ENCODE measurements at regions not wholly inside any gene's neighbourhood (a gene's known extent, or its start where the extent isn't known, plus 50 kb on each side); places are given as distances from the start of the nearest gene placed in this dataset.

DNA sequence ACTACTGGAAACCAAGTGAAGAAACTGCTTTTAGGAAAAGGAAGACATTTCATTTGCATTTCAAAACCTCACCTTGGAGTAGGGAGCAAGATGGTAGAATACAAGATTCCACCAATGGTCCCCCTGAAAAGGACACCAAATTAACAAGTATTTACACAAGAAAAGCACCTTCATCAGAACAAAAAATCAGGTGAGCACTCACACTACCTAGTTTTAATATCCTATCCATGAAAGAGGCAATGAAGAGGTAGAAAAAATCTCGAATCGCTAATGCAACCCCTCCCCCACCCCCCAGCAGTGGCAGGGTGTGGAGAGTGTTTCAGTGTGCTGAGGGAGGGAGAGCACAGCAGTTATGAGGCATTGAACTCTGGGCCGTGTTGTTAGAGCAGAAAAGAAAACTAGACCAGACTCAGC is 1397.0 kb upstream of the C9orf72 start:
- Histone ChIP-seq H3K36me3 (ENCODE audit: control insufficient read depth, insufficient read depth, low read length) (no peaks in the 10 kb centered on the region), H3K27me3 (replicated peaks; ENCODE audit: control insufficient read depth, insufficient read depth, low read length) (no peaks in the 10 kb centered on the region), H3K9me3 (no peaks in the 10 kb centered on the region), H3K4me1 (no peaks in the 10 kb centered on the region), H3K4me3 (ENCODE audit: low read depth, low read length) (no peak overlapping the region)
- H3K4me3 Mint-ChIP-seq (ENCODE audit: unreplicated experiment), result no peak overlapping the region
- no peak for TF ChIP-seq CTCF (IDR thresholded peaks at IDR 0.05; ENCODE audit: insufficient read depth in 1 of 2, low read depth in 1 of 2, low read length in 1 of 2, severe bottlenecking in 1 of 2, unreplicated experiment in 1 of 2)
- ChIA-PET POLR2A (no interaction called here), CTCF (no interaction called here)
- no peak for DNase-seq
- H3K9me3 Mint-ChIP-seq (ENCODE audit: unreplicated experiment), result peaks cover 10% of the 10 kb centered on the region
- no peaks in the 10 kb centered on the region for H3K36me3 Mint-ChIP-seq (ENCODE audit: insufficient read depth, unreplicated experiment)
- no TSS peak for BruUV-seq (replicated peaks)
- intact Hi-C loops (cut with micrococcal nuclease; ENCODE audit: unreplicated experiment), result no loop called here
- no peak overlapping the region for H3K27ac Mint-ChIP-seq (ENCODE audit: unreplicated experiment)
- H3K27me3 Mint-ChIP-seq (ENCODE audit: insufficient read depth, unreplicated experiment), result no peaks in the 10 kb centered on the region
- no peaks in the 10 kb centered on the region for H3K4me1 Mint-ChIP-seq (ENCODE audit: low read depth, unreplicated experiment)

- POLR2A ChIA-PET, result no interaction called here
- intact Hi-C loops (cut with micrococcal nuclease; ENCODE audit: unreplicated experiment), result no loop called here
- no peak for TF ChIP-seq CTCF (IDR thresholded peaks at IDR 0.05; ENCODE audit: insufficient read depth in 1 of 2, low read depth in 1 of 2, low read length in 1 of 2, severe bottlenecking in 1 of 2, unreplicated experiment in 1 of 2)
- BruUV-seq (replicated peaks), result no TSS peak
- Mint-ChIP-seq H3K27ac (ENCODE audit: unreplicated experiment) (no peak overlapping the region), H3K4me3 (ENCODE audit: unreplicated experiment) (no peak overlapping the region), H3K4me1 (ENCODE audit: low read depth, unreplicated experiment) (no peaks in the 10 kb centered on the region), H3K36me3 (ENCODE audit: insufficient read depth, unreplicated experiment) (no peaks in the 10 kb centered on the region), H3K27me3 (ENCODE audit: insufficient read depth, unreplicated experiment) (no peaks in the 10 kb centered on the region), H3K9me3 (ENCODE audit: unreplicated experiment) (peaks cover 10% of the 10 kb centered on the region)
- CTCF ChIA-PET, result no interaction called here
- Histone ChIP-seq H3K27me3 (replicated peaks; ENCODE audit: control insufficient read depth, insufficient read depth, low read length) (no peaks in the 10 kb centered on the region), H3K36me3 (ENCODE audit: control insufficient read depth, insufficient read depth, low read length) (no peaks in the 10 kb centered on the region), H3K4me1 (no peaks in the 10 kb centered on the region), H3K4me3 (ENCODE audit: low read depth, low read length) (no peak overlapping the region), H3K9me3 (no peaks in the 10 kb centered on the region)
- no peak for DNase-seq
These were observed 1398.6 kb upstream of the C9orf72 start for GRCh38 chr9:28971881-28972280.

DNA sequence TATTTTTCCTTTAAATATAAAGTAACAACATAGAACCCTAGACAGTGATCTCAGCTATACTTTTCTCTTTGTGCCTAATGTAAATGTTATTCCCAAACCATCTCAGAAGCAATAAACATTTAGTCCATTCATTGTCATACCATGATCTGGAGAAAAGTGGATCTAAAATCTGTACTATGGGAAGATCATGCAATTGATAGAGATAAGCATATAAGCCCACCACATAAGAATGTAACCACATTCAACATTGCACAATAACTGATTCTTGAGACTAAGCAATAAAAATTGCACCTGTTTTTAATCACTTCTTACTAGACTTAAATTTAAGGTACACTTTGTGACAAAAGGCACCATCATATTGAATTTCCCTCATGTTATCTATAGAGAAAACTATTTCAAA is 1403.0 kb upstream of the C9orf72 start:
- no peak overlapping the region for H3K4me3 Mint-ChIP-seq (ENCODE audit: unreplicated experiment)
- peaks cover 10% of the 10 kb centered on the region for H3K9me3 Mint-ChIP-seq (ENCODE audit: unreplicated experiment)
- no peaks in the 10 kb centered on the region for H3K27me3 ChIP-seq (replicated peaks; ENCODE audit: control insufficient read depth, insufficient read depth, low read length)
- no peak overlapping the region for H3K27ac Mint-ChIP-seq (ENCODE audit: unreplicated experiment)
- H3K9me3 ChIP-seq, result no peaks in the 10 kb centered on the region
- TF ChIP-seq CTCF (IDR thresholded peaks at IDR 0.05; ENCODE audit: insufficient read depth in 1 of 2, low read depth in 1 of 2, low read length in 1 of 2, severe bottlenecking in 1 of 2, unreplicated experiment in 1 of 2), result no peak
- no peak overlapping the region for H3K4me3 ChIP-seq (ENCODE audit: low read depth, low read length)
- H3K4me1 Mint-ChIP-seq (ENCODE audit: low read depth, unreplicated experiment), result no peaks in the 10 kb centered on the region
- no peaks in the 10 kb centered on the region for H3K36me3 ChIP-seq (ENCODE audit: control insufficient read depth, insufficient read depth, low read length)
- peaks cover 3% of the 10 kb centered on the region for H3K27me3 Mint-ChIP-seq (ENCODE audit: insufficient read depth, unreplicated experiment)
- ChIA-PET CTCF (no interaction called here), POLR2A (no interaction called here)
- intact Hi-C loops (cut with micrococcal nuclease; ENCODE audit: unreplicated experiment), result no loop called here
- no TSS peak for BruUV-seq (replicated peaks)
- no peaks in the 10 kb centered on the region for H3K4me1 ChIP-seq
- no peak for DNase-seq
- H3K36me3 Mint-ChIP-seq (ENCODE audit: insufficient read depth, unreplicated experiment), result no peaks in the 10 kb centered on the region
